ENCODE measurements at regions not wholly inside any gene's neighbourhood (a gene's known extent, or its start where the extent isn't known, plus 50 kb on each side); places are given as distances from the start of the nearest gene placed in this dataset.

GRCh38 chr6:132964868-132965382 lies 150.6 kb downstream of the RPS12 start:
- intact Hi-C loops (cut with micrococcal nuclease) = loop anchor here (2.0 to 5.0 kb wide), 5 partner anchors 166 to 548 kb away; no protein-coding TSS in a partner anchor
- Histone ChIP-seq H2AFZ (ENCODE audit: low read length) (no peak overlapping the region), H3K9ac (ENCODE audit: low read length) (peak overlapping the region; percentile 22; the same call in 1 of the 2 replicates), H3K4me2 (ENCODE audit: low read length) (peak overlapping the region; percentile 73), H3K27me3 (ENCODE audit: low read length) (no peaks in the 10 kb centered on the region), H3K27ac (ENCODE audit: low read length) (peak overlapping the region; percentile 79), H3K4me3 (ENCODE audit: low read length) (no peak overlapping the region), H4K20me1 (ENCODE audit: low read length) (no peaks in the 10 kb centered on the region), H3K36me3 (ENCODE audit: low read depth, low read length) (no peaks in the 10 kb centered on the region), H3K9me2 (replicated peaks; ENCODE audit: low read length) (no peaks in the 10 kb centered on the region), H3K79me2 (ENCODE audit: low read length) (no peaks in the 10 kb centered on the region), H3K4me1 (ENCODE audit: insufficient read depth, low read length) (peaks cover 75% of the 10 kb centered on the region), H3K9me3 (ENCODE audit: low read length) (no peaks in the 10 kb centered on the region), H3F3A (ENCODE audit: low read length, unreplicated experiment) (no peaks in the 10 kb centered on the region)
- CTCF ChIA-PET = no interaction called here
- TF ChIP-seq EZH2 (IDR thresholded peaks at IDR 0.05; ENCODE audit: low read length, unreplicated experiment) (no peak), EZH2phosphoT487 (IDR thresholded peaks at IDR 0.05; ENCODE audit: borderline replicate concordance, low read length) (no peak)
- TF ChIP-seq, protein P1, sequence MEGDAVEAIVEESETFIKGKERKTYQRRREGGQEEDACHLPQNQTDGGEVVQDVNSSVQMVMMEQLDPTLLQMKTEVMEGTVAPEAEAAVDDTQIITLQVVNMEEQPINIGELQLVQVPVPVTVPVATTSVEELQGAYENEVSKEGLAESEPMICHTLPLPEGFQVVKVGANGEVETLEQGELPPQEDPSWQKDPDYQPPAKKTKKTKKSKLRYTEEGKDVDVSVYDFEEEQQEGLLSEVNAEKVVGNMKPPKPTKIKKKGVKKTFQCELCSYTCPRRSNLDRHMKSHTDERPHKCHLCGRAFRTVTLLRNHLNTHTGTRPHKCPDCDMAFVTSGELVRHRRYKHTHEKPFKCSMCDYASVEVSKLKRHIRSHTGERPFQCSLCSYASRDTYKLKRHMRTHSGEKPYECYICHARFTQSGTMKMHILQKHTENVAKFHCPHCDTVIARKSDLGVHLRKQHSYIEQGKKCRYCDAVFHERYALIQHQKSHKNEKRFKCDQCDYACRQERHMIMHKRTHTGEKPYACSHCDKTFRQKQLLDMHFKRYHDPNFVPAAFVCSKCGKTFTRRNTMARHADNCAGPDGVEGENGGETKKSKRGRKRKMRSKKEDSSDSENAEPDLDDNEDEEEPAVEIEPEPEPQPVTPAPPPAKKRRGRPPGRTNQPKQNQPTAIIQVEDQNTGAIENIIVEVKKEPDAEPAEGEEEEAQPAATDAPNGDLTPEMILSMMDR (conservative IDR thresholded peaks at IDR 0.05; ENCODE audit: low read depth, low read length) = no peak; the same call in 1 of the 2 replicates
- ATAC-seq (no peak), DNase-seq (peak; percentile 5)
- POLR2A ChIA-PET (ENCODE audit: unreplicated experiment) = no interaction called here
- no TSS peak for BruUV-seq (replicated peaks)

- ChIA-PET POLR2A (ENCODE audit: unreplicated experiment) (no interaction called here), CTCF (no interaction called here)
- Histone ChIP-seq H3K27ac (ENCODE audit: low read length) (peak overlapping the region; percentile 77), H3K4me1 (ENCODE audit: insufficient read depth, low read length) (peaks cover 61% of the 10 kb centered on the region), H3K4me2 (ENCODE audit: low read length) (peak overlapping the region; percentile 39), H3K9ac (ENCODE audit: low read length) (peak overlapping the region; percentile 31; the same call in 1 of the 2 replicates), H3F3A (ENCODE audit: low read length, unreplicated experiment) (no peaks in the 10 kb centered on the region), H3K4me3 (ENCODE audit: low read length) (no peak overlapping the region), H3K9me2 (replicated peaks; ENCODE audit: low read length) (no peaks in the 10 kb centered on the region), H3K9me3 (ENCODE audit: low read length) (no peaks in the 10 kb centered on the region), H3K27me3 (ENCODE audit: low read length) (no peaks in the 10 kb centered on the region), H3K36me3 (ENCODE audit: low read depth, low read length) (no peaks in the 10 kb centered on the region), H2AFZ (ENCODE audit: low read length) (no peak overlapping the region), H3K79me2 (ENCODE audit: low read length) (no peaks in the 10 kb centered on the region), H4K20me1 (ENCODE audit: low read length) (no peaks in the 10 kb centered on the region)
- peak; percentile 74 for DNase-seq
- peak; percentile 47 for ATAC-seq
- TF ChIP-seq, protein P1 (conservative IDR thresholded peaks at IDR 0.05; ENCODE audit: low read depth, low read length) = no peak
- TF ChIP-seq EZH2 (IDR thresholded peaks at IDR 0.05; ENCODE audit: low read length, unreplicated experiment) = no peak
- BruUV-seq (replicated peaks) = no TSS peak
- intact Hi-C loops (cut with micrococcal nuclease) = loop anchor here (2.0 kb wide), 1 partner anchor 133 kb away; no protein-coding TSS in a partner anchor
Observed at GRCh38 chr6:132967871-132968270, 153.5 kb downstream of the RPS12 start.

GRCh38 chr6:132968419-132968950 lies 154.1 kb downstream of the RPS12 start:
- H3K36me3 ChIP-seq (ENCODE audit: low read depth, low read length) = no peaks in the 10 kb centered on the region
- intact Hi-C loops (cut with micrococcal nuclease) = loop anchor here (2.0 kb wide), 1 partner anchor 132 kb away; no protein-coding TSS in a partner anchor
- no peaks in the 10 kb centered on the region for H4K20me1 ChIP-seq (ENCODE audit: low read length)
- CTCF ChIA-PET = no interaction called here
- no peak for ATAC-seq
- H3K27ac ChIP-seq (ENCODE audit: low read length) = peak overlapping the region; percentile 77
- H3K4me1 ChIP-seq (ENCODE audit: insufficient read depth, low read length) = peaks cover 56% of the 10 kb centered on the region
- DNase-seq = peak; percentile 50
- H3K9ac ChIP-seq (ENCODE audit: low read length) = peak overlapping the region; percentile 31; the same call in 1 of the 2 replicates
- no peak overlapping the region for H3K4me3 ChIP-seq (ENCODE audit: low read length)
- no peak overlapping the region for H2AFZ ChIP-seq (ENCODE audit: low read length)
- H3F3A ChIP-seq (ENCODE audit: low read length, unreplicated experiment) = no peaks in the 10 kb centered on the region
- no TSS peak for BruUV-seq (replicated peaks)
- TF ChIP-seq, protein P1 (conservative IDR thresholded peaks at IDR 0.05; ENCODE audit: low read depth, low read length) = no peak
- TF ChIP-seq EZH2phosphoT487 (IDR thresholded peaks at IDR 0.05; ENCODE audit: borderline replicate concordance, low read length) = no peak
- TF ChIP-seq EZH2 (IDR thresholded peaks at IDR 0.05; ENCODE audit: low read length, unreplicated experiment) = no peak
- H3K27me3 ChIP-seq (ENCODE audit: low read length) = no peaks in the 10 kb centered on the region
- H3K9me2 ChIP-seq (replicated peaks; ENCODE audit: low read length) = no peaks in the 10 kb centered on the region
- H3K79me2 ChIP-seq (ENCODE audit: low read length) = no peaks in the 10 kb centered on the region
- POLR2A ChIA-PET (ENCODE audit: unreplicated experiment) = no interaction called here
- peak overlapping the region; percentile 39; the same call in 1 of the 2 replicates for H3K4me2 ChIP-seq (ENCODE audit: low read length)
- H3K9me3 ChIP-seq (ENCODE audit: low read length) = no peaks in the 10 kb centered on the region
